Keratinocyte (primary cell): ENCODE measurements at regions not wholly inside any gene's neighbourhood (a gene's known extent, or its start where the extent isn't known, plus 50 kb on each side); places are given as distances from the start of the nearest gene placed in this dataset.

ENCODE experiments used
- EZH2 ChIP-seq: IDR thresholded peaks from one replicate; pipeline ENCODE4 v1.6.1; 2012; ENCODE audit warnings: inconsistent platforms, mild to moderate bottlenecking, low read length, moderate library complexity
- TF ChIP-seq, protein P1 (sequence below), 3 experiments: IDR thresholded peaks in 1 of 3; conservative IDR thresholded peaks in 1 of 3; optimal IDR thresholded peaks in 1 of 3; 2 replicates in 2 of 3; 3 replicates in 1 of 3; pipeline versions ENCODE3 to v1.5.1; 2011; ENCODE audit warnings: low read length in 3 of 3, mild to moderate bottlenecking in 3 of 3, moderate library complexity in 2 of 3, control low read depth in 1 of 3, inconsistent platforms in 1 of 3; ENCODE audit not compliant: insufficient read depth in 2 of 3; ENCODE audit errors: extremely low read depth in 1 of 3

DNA sequence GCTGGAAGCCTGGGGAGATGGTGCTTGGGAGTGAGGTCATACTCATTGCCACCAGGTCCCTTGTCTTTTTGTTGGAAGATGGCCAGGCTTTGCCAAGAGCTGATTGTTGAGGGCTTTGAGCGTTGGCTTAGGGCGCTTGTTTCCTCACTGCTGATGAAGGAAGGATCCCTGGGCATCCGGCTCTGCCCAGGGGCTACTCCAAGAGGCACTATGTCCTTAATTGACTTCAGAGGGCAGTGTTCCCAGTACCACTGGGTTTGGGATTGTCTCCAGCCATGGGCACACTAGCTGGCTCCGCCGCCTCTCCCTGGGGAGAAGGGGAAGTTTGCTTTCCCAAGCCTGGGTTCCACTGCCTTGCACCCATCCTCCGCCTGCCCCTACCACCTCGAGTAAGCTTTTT lies 57.2 kb upstream of the RGMA start:
- TF ChIP-seq EZH2 = no peak
- TF ChIP-seq, protein P1, sequence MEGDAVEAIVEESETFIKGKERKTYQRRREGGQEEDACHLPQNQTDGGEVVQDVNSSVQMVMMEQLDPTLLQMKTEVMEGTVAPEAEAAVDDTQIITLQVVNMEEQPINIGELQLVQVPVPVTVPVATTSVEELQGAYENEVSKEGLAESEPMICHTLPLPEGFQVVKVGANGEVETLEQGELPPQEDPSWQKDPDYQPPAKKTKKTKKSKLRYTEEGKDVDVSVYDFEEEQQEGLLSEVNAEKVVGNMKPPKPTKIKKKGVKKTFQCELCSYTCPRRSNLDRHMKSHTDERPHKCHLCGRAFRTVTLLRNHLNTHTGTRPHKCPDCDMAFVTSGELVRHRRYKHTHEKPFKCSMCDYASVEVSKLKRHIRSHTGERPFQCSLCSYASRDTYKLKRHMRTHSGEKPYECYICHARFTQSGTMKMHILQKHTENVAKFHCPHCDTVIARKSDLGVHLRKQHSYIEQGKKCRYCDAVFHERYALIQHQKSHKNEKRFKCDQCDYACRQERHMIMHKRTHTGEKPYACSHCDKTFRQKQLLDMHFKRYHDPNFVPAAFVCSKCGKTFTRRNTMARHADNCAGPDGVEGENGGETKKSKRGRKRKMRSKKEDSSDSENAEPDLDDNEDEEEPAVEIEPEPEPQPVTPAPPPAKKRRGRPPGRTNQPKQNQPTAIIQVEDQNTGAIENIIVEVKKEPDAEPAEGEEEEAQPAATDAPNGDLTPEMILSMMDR (optimal IDR thresholded peaks at IDR 0.05 in 1 of 3, IDR thresholded peaks at IDR 0.05 in 1 of 3, conservative IDR thresholded peaks at IDR 0.05 in 1 of 3; ENCODE audit: extremely low read depth in 1 of 3, insufficient read depth in 2 of 3, low read length in 3 of 3) = no peak
